Activated naive CD4-positive, alpha-beta T cell treated with anti-CD3 and anti-CD28 coated beads, Interleukin-2, amount 50 U/mL, for 72 hours (primary cell): ENCODE measurements at regions not wholly inside any gene's neighbourhood (a gene's known extent, or its start where the extent isn't known, plus 50 kb on each side); places are given as distances from the start of the nearest gene placed in this dataset.
"Not testable (repeated sequence)": the region's sequence is repeated elsewhere in the genome, so short reads cannot be mapped to it uniquely, and the experiment has no call there.

Experiments used
- ATAC-seq, 2 donors: fragments of 150-1000 bp; cut with Tn5 transposase; 2 replicates each; pipeline ENCODE4 v1.10.0; 2021; ENCODE audit warnings: mild to moderate bottlenecking in 2 of 2, moderate library complexity in 2 of 2
- DNase-seq, 2 donors: peaks; one replicate each; pipeline ENCODE4 v3.0.0; 2021 to 2022; ENCODE audit warnings: low spot score in 2 of 2
- H3K27ac Mint-ChIP-seq, 2 donors: one replicate each; pipeline ENCODE4 v1.8.0; 2022; ENCODE audit warnings: mild to moderate bottlenecking in 2 of 2, mixed read lengths in 2 of 2
- H3K36me3 Mint-ChIP-seq, 2 donors: one replicate each; pipeline ENCODE4 v1.8.0; 2022; ENCODE audit warnings: mixed read lengths in 2 of 2
- H3K9me3 Mint-ChIP-seq, 2 donors: one replicate each; pipeline ENCODE4 v1.8.0; 2022; ENCODE audit warnings: mixed read lengths in 2 of 2

- not testable (repeated sequence) for H3K36me3 Mint-ChIP-seq, H3K9me3 Mint-ChIP-seq, ATAC-seq, H3K27ac Mint-ChIP-seq, DNase-seq
These were observed 174.6 kb upstream of the CRIM1 start for GRCh38 chr2:36180789-36181482.

- DNase-seq: not testable (repeated sequence)
These were observed 175.3 kb upstream of the CRIM1 start for GRCh38 chr2:36180293-36180692.

DNA sequence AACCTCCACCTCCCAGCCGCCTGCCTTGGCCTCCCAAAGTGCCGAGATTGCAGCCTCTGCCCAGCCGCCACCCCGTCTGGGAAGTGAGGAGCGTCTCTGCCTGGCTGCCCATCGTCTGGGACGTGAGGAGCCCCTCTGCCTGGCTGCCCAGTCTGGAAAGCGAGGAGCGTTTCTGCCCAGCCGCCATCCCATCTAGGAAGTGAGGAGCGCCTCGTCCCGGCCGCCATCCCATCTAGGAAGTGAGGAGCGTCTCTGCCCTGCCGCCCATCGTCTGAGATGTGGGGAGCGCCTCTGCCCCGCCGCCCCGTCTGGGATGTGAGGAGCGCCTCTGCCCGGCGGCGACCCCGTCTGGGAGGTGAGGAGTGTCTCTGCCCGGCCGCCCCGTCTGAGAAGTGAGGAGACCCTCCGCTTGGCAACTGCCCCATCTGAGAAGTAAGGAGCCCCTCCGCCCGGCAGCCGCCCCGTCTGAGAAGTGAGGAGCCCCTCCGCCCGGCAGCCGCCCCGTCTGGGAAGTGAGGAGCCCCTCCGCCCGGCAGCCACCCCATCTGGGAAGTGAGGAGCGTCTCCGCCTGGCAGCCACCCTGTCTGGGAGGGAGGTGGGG is 175.8 kb upstream of the CRIM1 start:
- H3K27ac Mint-ChIP-seq, H3K9me3 Mint-ChIP-seq, DNase-seq, H3K36me3 Mint-ChIP-seq, ATAC-seq: not testable (repeated sequence)

More at GRCh38 chr2:36180293-36180692, 175.3 kb upstream of the CRIM1 start:
- H3K36me3 Mint-ChIP-seq, ATAC-seq, H3K9me3 Mint-ChIP-seq, H3K27ac Mint-ChIP-seq: not testable (repeated sequence)

- Mint-ChIP-seq H3K9me3 (no peaks in the 10 kb centered on the region), H3K27ac (no peak overlapping the region), H3K36me3 (no peaks in the 10 kb centered on the region)
- DNase-seq: no peak
- ATAC-seq: no peak
These were observed 177.2 kb upstream of the CRIM1 start for GRCh38 chr2:36178384-36178783.

DNA sequence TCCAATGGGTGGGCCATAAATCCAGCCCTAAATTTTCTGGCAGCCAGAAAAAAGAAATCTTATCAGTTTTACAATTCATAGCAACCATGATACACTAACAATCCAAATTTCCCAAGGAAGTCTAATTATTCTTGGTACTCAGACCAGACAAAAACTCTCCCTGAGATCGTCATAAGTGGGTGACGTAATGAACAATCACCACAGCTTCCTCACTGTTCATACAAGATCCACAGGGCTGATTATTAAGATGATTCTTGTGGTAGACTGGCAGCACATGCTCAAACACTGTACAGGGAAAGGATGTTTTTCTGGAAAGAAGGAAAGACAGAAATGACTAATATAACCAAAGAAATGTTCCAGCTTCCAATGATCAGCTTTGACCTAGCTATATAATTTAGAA is 178.3 kb upstream of the CRIM1 start:
- no peak overlapping the region for H3K27ac Mint-ChIP-seq
- no peaks in the 10 kb centered on the region for H3K9me3 Mint-ChIP-seq
- DNase-seq (no peak), ATAC-seq (no peak)
- H3K36me3 Mint-ChIP-seq: no peaks in the 10 kb centered on the region

DNA sequence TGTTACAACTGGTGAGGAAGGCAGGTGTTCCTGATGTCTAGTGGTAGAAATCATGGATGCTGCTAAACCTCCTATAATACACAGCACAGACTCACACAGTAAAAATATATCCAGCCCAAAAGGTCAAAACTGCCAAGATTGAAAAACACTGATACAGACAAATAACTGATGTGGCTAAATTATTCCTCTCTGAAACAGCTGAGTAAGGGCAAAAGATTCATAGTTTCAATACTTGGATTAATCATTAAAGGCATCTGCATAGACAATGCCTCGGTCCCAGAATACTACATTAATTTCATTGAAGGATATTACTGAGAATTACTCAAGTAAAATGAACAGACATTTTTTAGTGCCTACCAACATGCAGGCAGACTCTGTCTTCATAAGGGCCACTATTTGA is 180.7 kb upstream of the CRIM1 start:
- H3K27ac Mint-ChIP-seq: no peak overlapping the region
- DNase-seq (no peak), ATAC-seq (no peak)
- H3K36me3 Mint-ChIP-seq: no peaks in the 10 kb centered on the region
- H3K9me3 Mint-ChIP-seq: no peaks in the 10 kb centered on the region

DNA sequence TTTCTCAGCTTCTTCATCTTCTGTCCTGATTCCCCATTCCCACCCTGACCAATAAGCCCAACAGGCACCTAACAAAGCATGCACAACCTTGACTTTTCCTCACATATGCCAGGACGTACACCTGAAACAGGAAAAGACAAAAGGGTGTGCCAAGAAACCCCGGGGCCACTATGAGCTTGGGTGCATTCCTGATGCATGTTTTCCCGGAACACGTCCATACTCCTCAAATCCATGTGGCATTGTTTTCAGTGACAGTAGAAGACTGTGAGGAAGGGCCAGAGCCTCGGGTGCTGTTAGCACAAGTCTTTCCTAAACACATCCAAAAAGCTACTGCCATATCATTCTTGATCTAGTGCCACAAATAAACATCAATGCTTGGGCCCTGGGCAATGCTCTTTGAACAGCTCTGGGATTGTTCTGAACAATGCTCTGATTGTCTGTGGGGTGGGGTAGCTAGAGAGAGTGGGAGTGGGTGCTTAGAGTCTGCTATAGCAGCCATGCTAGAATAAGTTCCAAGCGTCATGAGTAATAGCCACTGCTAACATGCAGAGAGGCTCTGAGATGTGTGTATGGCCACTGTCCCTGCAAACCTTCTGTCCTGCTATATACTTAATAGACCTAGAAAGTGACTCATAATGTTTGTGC is 181.7 kb upstream of the CRIM1 start:
- H3K36me3 Mint-ChIP-seq: no peaks in the 10 kb centered on the region
- DNase-seq (no peak), ATAC-seq (no peak)
- no peaks in the 10 kb centered on the region for H3K9me3 Mint-ChIP-seq
- H3K27ac Mint-ChIP-seq: no peak overlapping the region

- ATAC-seq: no peak
- H3K9me3 Mint-ChIP-seq: no peaks in the 10 kb centered on the region
- no peaks in the 10 kb centered on the region for H3K36me3 Mint-ChIP-seq
- no peak for DNase-seq
- H3K27ac Mint-ChIP-seq: no peak overlapping the region
These were observed 182.8 kb upstream of the CRIM1 start for GRCh38 chr2:36172824-36173223.

- no peaks in the 10 kb centered on the region for H3K9me3 Mint-ChIP-seq
- ATAC-seq (no peak), DNase-seq (no peak)
- no peaks in the 10 kb centered on the region for H3K36me3 Mint-ChIP-seq
- no peak overlapping the region for H3K27ac Mint-ChIP-seq
These were observed 184.8 kb upstream of the CRIM1 start for GRCh38 chr2:36170805-36171204.

DNA sequence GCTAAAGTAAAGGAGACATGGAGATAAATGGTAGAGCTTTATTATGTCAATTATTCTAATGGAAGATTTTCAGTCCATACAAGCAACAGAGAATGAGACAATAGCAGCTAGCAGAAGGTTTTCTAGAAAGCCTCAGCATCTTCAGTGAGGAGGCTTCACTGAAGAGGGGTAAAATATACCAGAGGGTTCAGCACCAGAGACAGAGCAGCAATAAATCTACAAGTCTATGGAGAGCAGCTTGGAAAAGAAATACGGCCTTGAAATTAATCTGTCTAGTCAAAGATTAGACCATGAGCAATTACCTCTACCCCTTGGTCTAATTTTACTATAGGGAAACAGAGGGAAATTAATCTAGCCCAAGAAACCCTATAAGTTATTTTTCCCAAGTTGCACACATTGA is 185.7 kb upstream of the CRIM1 start:
- Mint-ChIP-seq H3K27ac (no peak overlapping the region), H3K9me3 (no peaks in the 10 kb centered on the region), H3K36me3 (no peaks in the 10 kb centered on the region)
- DNase-seq (no peak), ATAC-seq (no peak)

GRCh38 chr2:36168115-36168514 is 187.5 kb upstream of the CRIM1 start:
- Mint-ChIP-seq H3K9me3 (no peaks in the 10 kb centered on the region), H3K27ac (no peak overlapping the region), H3K36me3 (no peaks in the 10 kb centered on the region)
- DNase-seq: no peak
- no peak for ATAC-seq

DNA sequence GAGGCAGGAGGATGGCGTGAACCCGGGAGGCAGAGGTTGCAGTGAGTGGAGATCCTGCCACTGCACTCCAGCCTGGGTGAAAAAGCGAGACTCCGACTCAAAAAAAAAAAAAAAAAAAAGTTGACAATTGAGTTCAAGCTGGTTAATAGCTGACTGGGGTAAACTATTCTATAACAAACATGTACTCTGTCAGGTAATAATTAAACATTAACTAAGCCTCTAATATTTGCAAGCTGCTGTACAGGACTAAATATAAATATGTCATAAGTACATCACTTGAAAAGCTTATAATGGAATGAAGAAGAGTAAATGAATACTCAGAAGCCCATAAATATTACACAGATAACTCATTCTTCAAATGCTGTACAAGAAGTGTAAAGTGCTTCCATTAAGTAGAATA is 190.4 kb upstream of the CRIM1 start:
- ATAC-seq (no peak), DNase-seq (no peak)
- H3K27ac Mint-ChIP-seq: no peak overlapping the region
- no peaks in the 10 kb centered on the region for H3K9me3 Mint-ChIP-seq
- no peaks in the 10 kb centered on the region for H3K36me3 Mint-ChIP-seq

- H3K27ac Mint-ChIP-seq: no peak overlapping the region
- H3K36me3 Mint-ChIP-seq: no peaks in the 10 kb centered on the region
- ATAC-seq: no peak
- no peak for DNase-seq
- H3K9me3 Mint-ChIP-seq: no peaks in the 10 kb centered on the region
These were observed 191.9 kb upstream of the CRIM1 start for GRCh38 chr2:36163520-36164254.

- DNase-seq, ATAC-seq, H3K27ac Mint-ChIP-seq, H3K9me3 Mint-ChIP-seq, H3K36me3 Mint-ChIP-seq: not testable (repeated sequence)
These were observed 198.5 kb upstream of the CRIM1 start for GRCh38 chr2:36157093-36157492.

DNA sequence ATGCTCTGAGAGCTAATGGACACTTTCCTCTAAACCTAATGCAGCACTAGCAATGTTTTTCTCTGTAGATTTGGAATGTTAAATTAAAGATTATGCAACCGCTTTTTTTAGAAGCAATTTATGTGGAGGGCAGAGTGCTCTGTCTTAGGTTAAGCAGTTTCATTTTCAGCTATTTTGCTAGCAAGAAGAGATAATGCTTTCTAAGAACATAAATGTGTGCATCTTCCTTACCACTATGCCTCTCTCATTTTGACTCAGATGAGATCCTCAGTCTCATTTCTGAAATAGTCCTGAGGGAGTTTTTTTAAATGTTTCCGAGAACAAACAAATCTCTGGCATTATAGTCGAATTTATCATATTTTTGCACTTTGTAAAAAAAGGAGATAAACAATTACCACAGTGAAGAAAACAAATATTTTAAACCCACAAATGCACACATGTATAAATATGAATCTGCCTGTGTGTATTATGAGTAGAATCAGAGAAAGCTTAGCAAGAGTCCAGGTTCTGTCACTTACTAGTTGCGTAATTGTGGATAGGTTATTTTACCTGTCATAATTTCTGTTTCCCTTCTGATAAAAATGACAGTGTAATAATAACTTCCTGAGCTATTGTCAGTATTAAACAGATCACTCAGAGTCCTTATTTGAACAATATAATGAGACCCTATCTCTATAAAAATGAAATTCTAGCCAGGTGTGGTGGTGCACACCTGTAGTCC is 207.7 kb upstream of the CRIM1 start:
- Mint-ChIP-seq H3K36me3 (no peaks in the 10 kb centered on the region), H3K27ac (no peak overlapping the region), H3K9me3 (no peaks in the 10 kb centered on the region)
- ATAC-seq: peak in 1 of 2 donors; percentile 91
- no peak for DNase-seq

DNA sequence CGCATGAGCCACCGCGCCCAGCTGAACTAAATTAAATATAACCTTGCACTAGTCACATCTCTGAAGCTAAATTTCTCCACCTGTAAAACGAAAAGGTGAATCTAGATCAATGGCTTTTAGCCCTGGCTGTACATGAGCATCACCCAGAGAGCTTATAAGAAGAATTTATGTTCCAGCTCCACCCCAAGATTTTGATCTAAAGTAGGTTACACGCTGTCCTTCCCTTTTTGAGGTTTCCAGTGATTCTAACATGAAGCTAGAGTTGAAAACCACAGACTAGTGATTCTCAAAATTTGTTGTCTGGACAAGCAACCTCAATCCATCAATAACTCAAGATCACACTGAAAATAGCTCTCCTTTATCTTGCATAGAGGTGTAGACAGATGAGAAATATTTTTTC is 208.8 kb upstream of the CRIM1 start:
- H3K27ac Mint-ChIP-seq: no peak overlapping the region
- ATAC-seq: peak in 1 of 2 donors; percentile 34
- no peaks in the 10 kb centered on the region for H3K36me3 Mint-ChIP-seq
- H3K9me3 Mint-ChIP-seq: no peaks in the 10 kb centered on the region
- no peak for DNase-seq

DNA sequence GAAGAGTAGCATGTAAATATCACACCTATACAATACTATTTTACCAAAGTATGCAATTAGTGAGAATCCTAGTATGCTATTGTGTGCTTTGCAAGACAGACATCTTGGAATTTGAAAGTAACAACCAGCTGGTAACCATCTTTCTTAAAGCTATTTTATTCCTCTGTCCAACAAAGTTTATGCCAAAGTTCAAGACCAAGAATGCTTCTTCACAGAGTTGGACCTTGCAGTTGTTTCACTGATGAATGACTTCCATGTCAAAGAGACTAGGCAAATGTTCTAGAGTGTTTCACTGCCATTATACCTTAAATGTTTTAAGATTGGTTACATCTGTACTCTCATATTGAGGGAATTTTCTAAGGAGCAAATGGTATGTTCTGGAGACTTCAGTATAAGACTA is 215.2 kb upstream of the CRIM1 start:
- Mint-ChIP-seq H3K27ac (no peak overlapping the region), H3K36me3 (no peaks in the 10 kb centered on the region), H3K9me3 (no peaks in the 10 kb centered on the region)
- no peak for DNase-seq
- no peak for ATAC-seq
